ENCODE measurements at regions not wholly inside any gene's neighbourhood (a gene's known extent, or its start where the extent isn't known, plus 50 kb on each side); places are given as distances from the start of the nearest gene placed in this dataset.

DNA sequence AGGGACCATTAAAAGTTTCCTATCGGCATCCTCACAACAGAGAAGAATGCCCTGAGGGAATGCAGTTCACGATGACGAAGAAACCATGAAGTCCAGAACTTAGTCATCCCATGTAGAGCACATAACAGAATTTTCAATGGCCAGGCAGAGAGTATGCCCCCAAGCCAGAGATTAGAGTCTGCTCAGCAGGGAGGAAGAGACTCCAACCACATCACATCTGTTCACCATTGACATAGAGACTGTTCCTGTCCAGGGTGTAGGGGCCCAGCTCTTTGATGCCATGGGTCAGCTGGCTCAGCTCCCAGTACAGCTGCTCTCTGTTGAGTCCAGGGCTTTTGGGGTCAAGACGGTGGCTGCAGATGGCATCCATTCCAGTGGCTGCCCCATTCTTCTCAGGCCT lies 68.2 kb downstream of the MBD3L1 start:
- no peak for ATAC-seq
- DNase-seq = no peak

DNA sequence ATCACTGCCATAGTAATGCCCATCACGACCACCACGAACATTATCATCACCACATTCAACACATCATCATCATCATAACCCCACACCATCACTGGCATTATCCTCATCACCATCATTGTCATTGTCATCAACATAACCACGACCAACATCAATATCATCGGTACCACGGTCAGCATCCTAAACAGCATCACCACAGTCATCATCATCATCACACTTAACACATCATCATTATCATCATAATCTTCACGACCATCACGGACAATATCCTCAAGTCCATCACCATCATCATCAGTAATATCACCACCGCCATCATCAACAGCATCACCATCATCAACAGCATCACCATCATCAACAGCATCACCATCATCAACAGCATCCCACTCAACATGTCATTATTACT lies 70.3 kb downstream of the MBD3L1 start:
- H3F3A ChIP-seq (ENCODE audit: low read length, unreplicated experiment) = no peaks in the 10 kb centered on the region
- no peaks in the 10 kb centered on the region for H3K4me1 ChIP-seq (ENCODE audit: insufficient read depth, low read length)
- H3K9me3 ChIP-seq (ENCODE audit: low read length) = 0 out of 2 replicates have a peak, but pooled peaks cover 4% of the 10 kb centered on the region
- ChIA-PET CTCF (no interaction called here), POLR2A (ENCODE audit: unreplicated experiment) (no interaction called here)
- no peak for ATAC-seq
- intact Hi-C loops (cut with micrococcal nuclease) = no loop called here
- no peak overlapping the region for H2AFZ ChIP-seq (ENCODE audit: low read length)
- no peaks in the 10 kb centered on the region for H3K79me2 ChIP-seq (ENCODE audit: low read length)
- no peaks in the 10 kb centered on the region for H3K27me3 ChIP-seq (ENCODE audit: low read length)
- BruUV-seq (replicated peaks) = no TSS peak
- no peaks in the 10 kb centered on the region for H4K20me1 ChIP-seq (ENCODE audit: low read length)
- no peak overlapping the region for H3K9ac ChIP-seq (ENCODE audit: low read length)
- H3K4me3 ChIP-seq (ENCODE audit: low read length) = no peak overlapping the region
- no peaks in the 10 kb centered on the region for H3K36me3 ChIP-seq (ENCODE audit: low read depth, low read length)
- no peaks in the 10 kb centered on the region for H3K9me2 ChIP-seq (replicated peaks; ENCODE audit: low read length)
- DNase-seq = no peak
- H3K4me2 ChIP-seq (ENCODE audit: low read length) = no peak overlapping the region
- TF ChIP-seq EZH2 (IDR thresholded peaks at IDR 0.05; ENCODE audit: low read length, unreplicated experiment) = no peak
- TF ChIP-seq, protein P1, sequence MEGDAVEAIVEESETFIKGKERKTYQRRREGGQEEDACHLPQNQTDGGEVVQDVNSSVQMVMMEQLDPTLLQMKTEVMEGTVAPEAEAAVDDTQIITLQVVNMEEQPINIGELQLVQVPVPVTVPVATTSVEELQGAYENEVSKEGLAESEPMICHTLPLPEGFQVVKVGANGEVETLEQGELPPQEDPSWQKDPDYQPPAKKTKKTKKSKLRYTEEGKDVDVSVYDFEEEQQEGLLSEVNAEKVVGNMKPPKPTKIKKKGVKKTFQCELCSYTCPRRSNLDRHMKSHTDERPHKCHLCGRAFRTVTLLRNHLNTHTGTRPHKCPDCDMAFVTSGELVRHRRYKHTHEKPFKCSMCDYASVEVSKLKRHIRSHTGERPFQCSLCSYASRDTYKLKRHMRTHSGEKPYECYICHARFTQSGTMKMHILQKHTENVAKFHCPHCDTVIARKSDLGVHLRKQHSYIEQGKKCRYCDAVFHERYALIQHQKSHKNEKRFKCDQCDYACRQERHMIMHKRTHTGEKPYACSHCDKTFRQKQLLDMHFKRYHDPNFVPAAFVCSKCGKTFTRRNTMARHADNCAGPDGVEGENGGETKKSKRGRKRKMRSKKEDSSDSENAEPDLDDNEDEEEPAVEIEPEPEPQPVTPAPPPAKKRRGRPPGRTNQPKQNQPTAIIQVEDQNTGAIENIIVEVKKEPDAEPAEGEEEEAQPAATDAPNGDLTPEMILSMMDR (conservative IDR thresholded peaks at IDR 0.05; ENCODE audit: low read depth, low read length) = no peak
- no peak for TF ChIP-seq EZH2phosphoT487 (IDR thresholded peaks at IDR 0.05; ENCODE audit: borderline replicate concordance, low read length)
- no peak overlapping the region for H3K27ac ChIP-seq (ENCODE audit: low read length)

More for the DNA sequence above, 68.2 kb downstream of the MBD3L1 start:
- POLR2A ChIA-PET (ENCODE audit: unreplicated experiment) = no interaction called here
- intact Hi-C loops (cut with micrococcal nuclease) = no loop called here
- Histone ChIP-seq H3K9me2 (replicated peaks; ENCODE audit: low read length) (no peaks in the 10 kb centered on the region), H2AFZ (ENCODE audit: low read length) (no peak overlapping the region), H3K4me2 (ENCODE audit: low read length) (no peak overlapping the region), H3K9ac (ENCODE audit: low read length) (no peak overlapping the region), H3K4me3 (ENCODE audit: low read length) (no peak overlapping the region), H3K27ac (ENCODE audit: low read length) (no peak overlapping the region), H4K20me1 (ENCODE audit: low read length) (no peaks in the 10 kb centered on the region), H3K79me2 (ENCODE audit: low read length) (no peaks in the 10 kb centered on the region), H3K9me3 (ENCODE audit: low read length) (0 out of 2 replicates have a peak, but pooled peaks cover 4% of the 10 kb centered on the region), H3K4me1 (ENCODE audit: insufficient read depth, low read length) (no peaks in the 10 kb centered on the region), H3K36me3 (ENCODE audit: low read depth, low read length) (no peaks in the 10 kb centered on the region), H3K27me3 (ENCODE audit: low read length) (no peaks in the 10 kb centered on the region), H3F3A (ENCODE audit: low read length, unreplicated experiment) (no peaks in the 10 kb centered on the region)
- TF ChIP-seq, protein P1 (conservative IDR thresholded peaks at IDR 0.05; ENCODE audit: low read depth, low read length) = no peak
- TF ChIP-seq EZH2 (IDR thresholded peaks at IDR 0.05; ENCODE audit: low read length, unreplicated experiment) (no peak), EZH2phosphoT487 (IDR thresholded peaks at IDR 0.05; ENCODE audit: borderline replicate concordance, low read length) (no peak)
- BruUV-seq (replicated peaks) = no TSS peak
- CTCF ChIA-PET = no interaction called here

DNA sequence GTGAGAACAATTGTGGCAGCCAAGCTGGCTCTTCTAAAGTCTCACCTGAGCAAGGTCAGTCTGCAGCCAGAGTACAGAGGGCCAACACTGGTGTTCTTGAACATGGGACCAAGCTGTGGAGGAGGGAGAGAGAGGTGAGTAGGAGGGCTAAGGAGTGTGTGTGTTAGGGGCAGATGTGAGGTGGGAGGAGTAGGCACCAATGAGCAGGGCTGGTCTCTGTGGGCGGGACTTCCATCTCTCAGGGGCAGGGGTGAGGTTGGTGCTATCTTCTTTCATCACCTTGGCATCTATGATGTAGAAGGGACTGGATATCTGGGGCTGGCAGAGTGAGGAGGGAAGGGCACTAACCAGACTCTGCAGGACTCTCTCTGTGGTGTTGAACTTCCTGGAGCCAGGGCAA lies 72.4 kb downstream of the MBD3L1 start:
- H3K36me3 ChIP-seq (ENCODE audit: low read depth, low read length) = no peaks in the 10 kb centered on the region
- no peak for TF ChIP-seq EZH2 (IDR thresholded peaks at IDR 0.05; ENCODE audit: low read length, unreplicated experiment)
- TF ChIP-seq, protein P1 (conservative IDR thresholded peaks at IDR 0.05; ENCODE audit: low read depth, low read length) = no peak
- H3K9me2 ChIP-seq (replicated peaks; ENCODE audit: low read length) = no peaks in the 10 kb centered on the region
- DNase-seq (no peak), ATAC-seq (no peak)
- no peak overlapping the region for H3K4me2 ChIP-seq (ENCODE audit: low read length)
- intact Hi-C loops (cut with micrococcal nuclease) = no loop called here
- H3K27me3 ChIP-seq (ENCODE audit: low read length) = no peaks in the 10 kb centered on the region
- H3F3A ChIP-seq (ENCODE audit: low read length, unreplicated experiment) = no peaks in the 10 kb centered on the region
- no TSS peak for BruUV-seq (replicated peaks)
- H2AFZ ChIP-seq (ENCODE audit: low read length) = no peak overlapping the region
- ChIA-PET CTCF (no interaction called here), POLR2A (ENCODE audit: unreplicated experiment) (no interaction called here)
- H3K4me1 ChIP-seq (ENCODE audit: insufficient read depth, low read length) = no peaks in the 10 kb centered on the region
- no peak overlapping the region for H3K27ac ChIP-seq (ENCODE audit: low read length)
- H3K79me2 ChIP-seq (ENCODE audit: low read length) = no peaks in the 10 kb centered on the region
- H3K9ac ChIP-seq (ENCODE audit: low read length) = no peak overlapping the region
- H3K9me3 ChIP-seq (ENCODE audit: low read length) = no peaks in the 10 kb centered on the region; the same call in 1 of the 2 replicates
- H4K20me1 ChIP-seq (ENCODE audit: low read length) = no peaks in the 10 kb centered on the region
- no peak overlapping the region for H3K4me3 ChIP-seq (ENCODE audit: low read length)
